ENCODE measurements at regions not wholly inside any gene's neighbourhood (a gene's known extent, or its start where the extent isn't known, plus 50 kb on each side); places are given as distances from the start of the nearest gene placed in this dataset.
"Not testable (repeated sequence)": the region's sequence is repeated elsewhere in the genome, so short reads cannot be mapped to it uniquely, and the experiment has no call there.

- not testable (repeated sequence) for TF ChIP-seq ELK1 (IDR thresholded peaks at IDR 0.05; ENCODE audit: borderline replicate concordance, low read depth, low read length); RFX5 (IDR thresholded peaks at IDR 0.05; ENCODE audit: low read depth, low read length); MXI1 (IDR thresholded peaks at IDR 0.05; ENCODE audit: borderline replicate concordance, low read depth, low read length); CTCF (conservative IDR thresholded peaks at IDR 0.05; ENCODE audit: low read depth, low read length); FOS (IDR thresholded peaks at IDR 0.05; ENCODE audit: low read depth, low read length); POLR2A (IDR thresholded peaks at IDR 0.05; ENCODE audit: low read depth, low read length); USF2 (IDR thresholded peaks at IDR 0.05; ENCODE audit: low read depth, low read length); SMC3 (IDR thresholded peaks at IDR 0.05; ENCODE audit: low read depth, low read length); CEBPB (IDR thresholded peaks at IDR 0.05; ENCODE audit: low read depth, low read length); MAZ (IDR thresholded peaks at IDR 0.05; ENCODE audit: borderline replicate concordance, low read depth, low read length); RAD21 (IDR thresholded peaks at IDR 0.05; ENCODE audit: low read length); MAFK (IDR thresholded peaks at IDR 0.05; ENCODE audit: low read depth, low read length); NFE2L2 (IDR thresholded peaks at IDR 0.05; ENCODE audit: low read depth, low read length)
Measured at GRCh38 chr19:20371304-20371703, 194.3 kb downstream of the ZNF737 start.
